ENCODE measurements at regions not wholly inside any gene's neighbourhood (a gene's known extent, or its start where the extent isn't known, plus 50 kb on each side); places are given as distances from the start of the nearest gene placed in this dataset.

GRCh38 chr3:96169111-96169766 lies 645.2 kb upstream of the EPHA6 start:
- DNase-seq (ENCODE audit: low read depth) = no peak

GRCh38 chr3:96172917-96173316 lies 641.5 kb upstream of the EPHA6 start:
- DNase-seq (ENCODE audit: low read depth) = no peak

GRCh38 chr3:96175500-96175899 lies 638.9 kb upstream of the EPHA6 start:
- DNase-seq (ENCODE audit: low read depth) = no peak

GRCh38 chr3:96182756-96183155 lies 631.6 kb upstream of the EPHA6 start:
- no peak for DNase-seq (ENCODE audit: low read depth)

- no peak for DNase-seq (ENCODE audit: low read depth)
Observed at GRCh38 chr3:96183871-96184270, 630.5 kb upstream of the EPHA6 start.

- DNase-seq (ENCODE audit: low read depth) = no peak
Observed at GRCh38 chr3:96190024-96190616, 624.3 kb upstream of the EPHA6 start.

- DNase-seq (ENCODE audit: low read depth) = no peak
Observed at GRCh38 chr3:96192966-96193550, 621.3 kb upstream of the EPHA6 start.

- DNase-seq (ENCODE audit: low read depth) = no peak
Observed at GRCh38 chr3:96200897-96201296, 613.5 kb upstream of the EPHA6 start.

- no peak for DNase-seq (ENCODE audit: low read depth)
Observed at GRCh38 chr3:96201463-96201862, 612.9 kb upstream of the EPHA6 start.

- no peak for DNase-seq (ENCODE audit: low read depth)
Observed at GRCh38 chr3:96202181-96202580, 612.2 kb upstream of the EPHA6 start.

GRCh38 chr3:96209699-96210098 lies 604.7 kb upstream of the EPHA6 start:
- no peak for DNase-seq (ENCODE audit: low read depth)

GRCh38 chr3:96213393-96213792 lies 601.0 kb upstream of the EPHA6 start:
- DNase-seq (ENCODE audit: low read depth) = no peak

- no peak for DNase-seq (ENCODE audit: low read depth)
Observed at GRCh38 chr3:96214941-96215340, 599.5 kb upstream of the EPHA6 start.

- no peak for DNase-seq (ENCODE audit: low read depth)
Observed at GRCh38 chr3:96225494-96225893, 588.9 kb upstream of the EPHA6 start.

- no peak for DNase-seq (ENCODE audit: low read depth)
Observed at GRCh38 chr3:96233679-96234078, 580.7 kb upstream of the EPHA6 start.

- DNase-seq (ENCODE audit: low read depth) = no peak
Observed at GRCh38 chr3:96236522-96236921, 577.9 kb upstream of the EPHA6 start.

- no peak for DNase-seq (ENCODE audit: low read depth)
Observed at GRCh38 chr3:96259299-96259698, 555.1 kb upstream of the EPHA6 start.

GRCh38 chr3:96264701-96265100 lies 549.7 kb upstream of the EPHA6 start:
- DNase-seq (ENCODE audit: low read depth) = no peak

- peak; percentile 4 for DNase-seq (ENCODE audit: low read depth)
Observed at GRCh38 chr3:96266395-96267190, 547.8 kb upstream of the EPHA6 start.

- DNase-seq (ENCODE audit: low read depth) = no peak
Observed at GRCh38 chr3:96267577-96267976, 546.8 kb upstream of the EPHA6 start.

- DNase-seq (ENCODE audit: low read depth) = no peak
Observed at GRCh38 chr3:96294143-96294542, 520.3 kb upstream of the EPHA6 start.

GRCh38 chr3:96300743-96301142 lies 513.7 kb upstream of the EPHA6 start:
- no peak for DNase-seq (ENCODE audit: low read depth)

- DNase-seq (ENCODE audit: low read depth) = no peak
Observed at GRCh38 chr3:96319166-96319565, 495.2 kb upstream of the EPHA6 start.
